Heart right ventricle (tissue), 16 donors: ENCODE measurements at regions not wholly inside any gene's neighbourhood (a gene's known extent, or its start where the extent isn't known, plus 50 kb on each side); places are given as distances from the start of the nearest gene placed in this dataset.

Source experiments
- ATAC-seq, 8 donors: fragments of 200-7000 bp; cut with Tn5 transposase; one replicate each; pipeline ENCODE4 v1.9.1; 2020; ENCODE audit warnings: mild to moderate bottlenecking in 8 of 8, moderate library complexity in 8 of 8, moderate number of reproducible peaks in 1 of 8
- DNase-seq, 2 donors: peaks; one replicate each; pipeline ENCODE4 v3.0.0-alpha.2; 2020
- H3K27ac ChIP-seq, 10 donors: fragments of 200-600 bp; sonication (generic) in 2 of 10; one replicate each; pipeline versions ENCODE4 v1.5.0 to v1.8.0; 2020 to 2022; ENCODE audit warnings: mild to moderate bottlenecking in 3 of 10
- H3K27me3 ChIP-seq, 7 donors: fragments of 200-600 bp; one replicate each; pipeline ENCODE4 v1.8.0; 2021 to 2022; ENCODE audit warnings: mild to moderate bottlenecking in 2 of 7
- H3K36me3 ChIP-seq, 9 donors: fragments of 200-600 bp; sonication (generic) in 1 of 9; one replicate each; pipeline versions ENCODE4 v1.5.0 to v1.8.0; 2020 to 2022; ENCODE audit warnings: mild to moderate bottlenecking in 2 of 9
- H3K4me1 ChIP-seq, 9 donors: fragments of 200-600 bp; sonication (generic) in 1 of 9; one replicate each; pipeline versions ENCODE4 v1.5.0 to v1.8.0; 2020 to 2022; ENCODE audit warnings: mild to moderate bottlenecking in 4 of 9
- H3K4me3 ChIP-seq, 10 donors: fragments of 200-600 bp; sonication (generic) in 2 of 10; one replicate each; pipeline versions ENCODE4 v1.5.0 to v1.8.0; 2020 to 2022; ENCODE audit warnings: mild to moderate bottlenecking in 7 of 10, moderate library complexity in 2 of 10
- H3K9me3 ChIP-seq, 11 donors: fragments of 200-600 bp in 10 of 11; sonication (generic) in 2 of 11; one replicate each; pipeline versions ENCODE4 v1.5.0 to v1.8.0; 2013 to 2022; ENCODE audit warnings: mild to moderate bottlenecking in 2 of 11, control low read depth in 1 of 11, moderate library complexity in 1 of 11
- CTCF ChIP-seq, 9 donors: fragments of 200-600 bp; sonication (generic) in 2 of 9; IDR thresholded peaks; one replicate each; pipeline versions ENCODE4 v1.5.0 to v1.8.0; 2021 to 2022; ENCODE audit warnings: antibody characterized with exemption in 9 of 9, mild to moderate bottlenecking in 5 of 9, moderate library complexity in 1 of 9
- WGBS, 2 donors: extraction: QIAGEN DNeasy Blood & Tissue Kit; methylation state at CpG; one replicate each; pipeline ENCODE4 v1.1.7; 2013; ENCODE audit warnings: inconsistent platforms in 1 of 2; 5-methylcytosine and 5-hydroxymethylcytosine counted together
- intact Hi-C, 10 donors: fragments of 100-400 bp; cut with DNase I; formaldehyde crosslinking; loops; one replicate each; pipeline versions ENCODE4 v1.11.1 to v1.14.2; 2022
- donor health status: Arrhythmogenic right ventricular cardiomyopathy.
- donor health status: ischemic (EF 13 %, LVEDD 7.1; RV severe dilation, severe dysfunction).
- donor health status: healthy with polysubstance abuse.
- donor health status: DM: no; HTN: yes; CAD: no.
- donor health status: DM: no; HTN: no; CAD: no.
- donor health status: ischemic (EF 25% LVEDD 6.9; RV normal size, moderate dysfunction).
- donor health status: ischemic (EF 25% LVEDD 5.7; RV mildly dilated, moderate dysfunction).
- donor health status: healthy.
- donor health status: DM: yes; HTN: yes; CAD: no.
- donor health status: Ischemic cardiomyopathy.
- donor health status: ischemic (EF 35%, LVEDD 5.7; RV mildly dilated, moderate dysfunction).
- donor health status: nonischemic (EF 11% LVEDD 7.7; RV severe dilation, severe dysfunction).
- donor health status: DM: yes; HTN: yes; CAD: no.
- donor health status: PGD.
- donor health status: ischemic (EF 29% LVEDD 5.4; RV normal size, mild dysfunction).
- donor health status: nonischemic (EF 23%, LVEDD 6.1; RV moderate dilation, normal function).

- Histone ChIP-seq H3K9me3 (no peaks in the 10 kb centered on the region), H3K36me3 (peaks cover 0 to 10% (median 0%) of the 10 kb centered on the region in 9 donors), H3K27me3 (no peaks in the 10 kb centered on the region), H3K27ac (peak overlapping the region; percentile 97 to 100 (median 99)), H3K4me3 (peak overlapping the region; percentile 69 to 99 (median 87)), H3K4me1 (peaks cover 3 to 43% (median 40%) of the 10 kb centered on the region in 9 donors)
- peak; percentile 66 to 86 for DNase-seq
- peak; percentile 30 to 70 (median 62) for ATAC-seq
- intact Hi-C loops = loop anchor here in 8 of 10 donors (2.0 to 10.0 kb wide), 17 partner anchors 65 to 617 kb away; partner anchors contain the start of genes LEPR (in 6 of the 8), LEPROT (in 6 of the 8), JAK1 (in 4 of the 8) and AK4 (in 3 of the 8)
- WGBS, 2 donors = 0 to 1% methylated on average over 57 to 61 of the region's 61 CpGs
- no peak for TF ChIP-seq CTCF (IDR thresholded peaks at IDR 0.05)
Observed at GRCh38 chr1:65067491-65068201, 80.4 kb upstream of the AK4 start.

- Histone ChIP-seq H3K4me3 (peak overlapping the region; percentile 69 to 99 (median 87)), H3K27ac (peak overlapping the region; percentile 97 to 100 (median 99)), H3K4me1 (peaks cover under 1 to 36% (median 32%) of the 10 kb centered on the region in 9 donors), H3K9me3 (no peaks in the 10 kb centered on the region), H3K27me3 (no peaks in the 10 kb centered on the region), H3K36me3 (peaks cover 0 to 8% (median 0%) of the 10 kb centered on the region in 9 donors)
- DNase-seq (no peak), ATAC-seq (peak in 3 of 8 donors; percentile 5 to 11 (median 7))
- intact Hi-C loops = loop anchor here in 8 of 10 donors (5.0 to 10.0 kb wide), 16 partner anchors 66 to 616 kb away; partner anchors contain the start of genes LEPR (in 6 of the 8), LEPROT (in 6 of the 8), AK4 (in 3 of the 8) and JAK1 (in 3 of the 8)
- TF ChIP-seq CTCF (IDR thresholded peaks at IDR 0.05) = no peak
- 1 to 6% methylated on average over 20 of the region's 20 CpGs for WGBS, 2 donors
Observed at GRCh38 chr1:65068202-65069010, 79.6 kb upstream of the AK4 start.

GRCh38 chr1:65069011-65069565, 78.9 kb upstream of the AK4 start:
- ATAC-seq = no peak
- 63 to 74% methylated on average over 6 of the region's 6 CpGs for WGBS, 2 donors

More at GRCh38 chr1:65069011-65069565, 78.9 kb upstream of the AK4 start:
- peaks cover 0 to 30% (median 25%) of the 10 kb centered on the region in 9 donors for H3K4me1 ChIP-seq
- H3K27me3 ChIP-seq = no peaks in the 10 kb centered on the region
- H3K9me3 ChIP-seq = no peaks in the 10 kb centered on the region
- peaks cover 0 to 3% (median 0%) of the 10 kb centered on the region in 9 donors for H3K36me3 ChIP-seq
- peak overlapping the region; percentile 69 to 99 (median 87) for H3K4me3 ChIP-seq
- TF ChIP-seq CTCF (IDR thresholded peaks at IDR 0.05) = no peak
- intact Hi-C loops = loop anchor here in 8 of 10 donors (5.0 to 10.0 kb wide), 16 partner anchors 67 to 616 kb away; partner anchors contain the start of genes LEPR (in 6 of the 8), LEPROT (in 6 of the 8), AK4 (in 3 of the 8) and JAK1 (in 3 of the 8)
- no peak for DNase-seq
- H3K27ac ChIP-seq = peak overlapping the region; percentile 97 to 100 (median 99)
